Endothelial cell of hepatic sinusoid (primary cell): ENCODE measurements at regions not wholly inside any gene's neighbourhood (a gene's known extent, or its start where the extent isn't known, plus 50 kb on each side); places are given as distances from the start of the nearest gene placed in this dataset.

Experiments
- in situ Hi-C: cut with HindIII; loops from 2 replicates; pipeline ENCODE4 v1.10.0; 2017; ENCODE audit warnings: low sequenced_read_pairs

DNA sequence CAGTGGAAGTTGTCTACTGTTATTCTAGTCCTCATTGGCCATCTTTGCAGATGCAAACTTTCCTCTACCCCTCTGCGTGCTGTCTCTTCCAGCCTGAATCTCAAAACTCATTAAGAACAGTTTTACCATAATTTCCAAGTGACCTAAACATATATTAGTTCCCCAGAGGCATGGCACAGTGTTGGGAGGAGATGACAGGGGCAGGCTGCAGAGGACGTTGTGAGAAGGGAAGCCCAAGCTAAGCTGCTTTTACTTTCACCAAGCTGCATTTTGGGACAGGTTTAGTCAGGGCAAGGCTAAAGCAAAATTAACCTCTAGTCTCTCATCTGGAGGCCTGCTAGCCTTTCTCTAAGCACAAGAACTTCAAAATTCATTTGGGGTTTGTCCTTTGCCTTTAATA, 318.6 kb upstream of the SATB1 start:
- in situ Hi-C loops, result no loop called here

DNA sequence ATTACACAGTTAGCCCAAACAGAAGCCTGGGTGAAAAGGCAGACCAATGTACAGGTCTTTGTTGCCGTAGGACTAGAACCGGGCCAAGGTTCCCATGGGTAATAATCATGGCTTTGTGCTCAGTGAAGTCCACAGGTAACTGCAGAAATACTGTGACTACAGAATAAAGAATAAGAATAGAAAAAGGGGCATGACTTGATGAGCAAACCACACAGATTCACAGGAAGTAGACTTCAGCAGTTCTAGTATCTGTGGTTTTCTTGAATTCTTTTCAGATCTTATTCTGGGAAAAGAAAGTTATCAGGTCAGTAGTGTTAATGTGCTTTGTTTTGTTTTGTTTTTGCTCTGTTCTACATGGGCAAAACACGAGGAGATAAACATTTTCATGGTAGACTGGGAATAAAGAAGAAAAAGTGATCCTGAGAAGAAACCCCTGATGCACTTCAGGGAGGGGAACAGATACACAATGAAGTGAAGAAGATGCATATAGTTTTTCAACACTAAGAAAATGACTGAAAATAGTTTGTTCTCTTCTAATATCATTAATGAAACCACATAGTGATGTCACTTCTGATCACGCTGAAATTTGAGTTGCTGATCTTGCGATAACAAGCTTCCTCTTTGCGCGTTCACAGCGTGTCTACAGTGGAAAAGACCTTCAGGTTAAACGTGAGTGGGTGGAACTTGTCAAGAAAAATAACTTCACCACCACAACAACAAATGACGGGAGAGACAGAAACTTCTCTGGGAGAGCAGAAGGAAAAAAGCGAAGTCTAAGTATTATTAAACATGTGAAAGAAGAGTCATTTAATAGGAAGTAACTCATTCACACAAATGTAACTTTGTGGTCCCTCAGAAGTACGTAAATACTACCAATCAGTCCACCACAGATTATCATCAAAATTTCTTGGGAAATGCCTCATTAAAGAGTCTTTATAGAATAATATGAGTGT, 315.8 kb upstream of the SATB1 start:
- in situ Hi-C loops, result no loop called here

DNA sequence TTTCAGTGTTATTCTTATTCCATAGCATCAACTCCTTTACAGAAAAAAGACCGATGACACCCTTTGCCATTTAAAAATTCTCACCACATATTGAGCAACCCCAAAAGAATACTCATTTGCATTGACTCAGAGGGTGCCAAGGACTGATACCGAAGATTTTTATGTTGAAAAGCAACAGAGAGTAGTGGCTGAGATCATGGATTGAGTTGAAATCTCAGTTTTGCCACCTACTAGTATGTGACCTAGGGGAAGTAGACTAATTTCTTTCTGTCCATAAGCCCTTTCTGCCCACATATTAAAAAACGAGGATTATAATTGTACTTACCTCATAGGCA, 313.9 kb upstream of the SATB1 start:
- in situ Hi-C loops, result no loop called here

DNA sequence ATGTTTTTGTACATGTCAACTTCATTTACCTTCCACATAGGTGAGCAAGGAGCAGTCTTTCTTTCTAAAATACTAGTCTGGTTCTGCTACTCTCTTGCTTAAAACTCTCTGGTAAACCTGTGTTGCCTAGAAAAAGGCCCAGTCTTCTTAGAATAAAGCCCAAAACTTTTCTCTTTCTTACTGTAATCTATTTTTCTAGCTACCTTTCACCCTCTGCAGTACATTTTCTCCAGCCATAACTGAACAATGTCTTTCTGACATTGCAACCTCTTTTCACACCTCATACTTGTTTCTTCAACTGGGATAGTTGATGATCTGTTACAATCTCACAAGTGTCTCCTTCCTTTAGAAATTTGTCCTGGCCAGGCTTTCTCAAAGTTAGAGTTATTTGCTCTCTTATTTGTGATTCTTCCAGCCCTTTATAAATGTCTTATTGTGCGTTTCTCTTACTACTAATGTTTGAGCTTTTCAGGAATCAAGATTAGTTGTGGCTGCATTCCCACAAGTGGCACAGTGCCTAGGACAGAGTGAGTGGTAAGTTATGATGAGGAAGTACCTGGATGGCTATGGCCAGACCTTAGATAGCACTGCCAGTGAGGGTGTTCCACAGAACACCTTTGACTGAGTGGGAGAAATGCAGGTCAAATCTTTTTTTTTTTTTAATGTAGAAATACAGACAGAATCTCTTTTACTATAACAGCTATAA, 313.4 kb upstream of the SATB1 start:
- in situ Hi-C loops, result no loop called here

DNA sequence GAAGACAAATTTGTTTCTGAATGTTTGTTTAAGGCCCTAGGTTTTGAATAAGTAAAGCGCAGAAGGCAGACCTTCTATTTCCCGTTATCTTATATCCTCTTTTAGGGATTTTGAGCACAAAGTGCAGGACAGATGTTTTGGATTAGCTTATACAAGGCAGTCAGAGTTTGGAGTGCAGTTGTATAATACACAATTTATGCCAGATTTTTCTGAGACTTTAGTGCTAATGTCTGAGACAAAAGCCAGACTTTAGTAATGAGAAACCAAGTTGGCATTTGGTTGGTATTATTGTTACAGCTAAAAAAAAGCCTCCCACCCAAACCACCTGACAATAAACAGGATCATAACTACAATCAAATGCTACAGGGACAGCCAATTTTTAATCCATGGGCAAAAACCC, 309.9 kb upstream of the SATB1 start:
- in situ Hi-C loops, result no loop called here

DNA sequence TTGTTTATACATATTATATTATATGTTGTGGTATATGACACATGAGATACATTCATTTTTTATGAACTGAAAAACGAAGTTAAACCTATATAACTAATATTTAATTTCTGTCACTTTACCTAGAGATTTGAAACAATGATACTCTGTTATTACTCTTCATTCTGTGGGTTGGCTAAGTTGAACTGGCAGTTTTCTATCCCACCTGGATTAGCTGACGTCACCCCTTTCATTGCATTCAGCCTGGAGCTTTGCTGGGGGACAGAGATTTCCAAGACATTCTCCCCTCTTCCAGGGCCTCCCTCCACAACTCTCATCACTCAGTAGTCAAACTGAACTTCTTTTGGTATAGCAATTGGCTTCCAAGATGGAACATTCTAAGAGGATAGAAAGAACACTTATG, 309.2 kb upstream of the SATB1 start:
- in situ Hi-C loops, result no loop called here

DNA sequence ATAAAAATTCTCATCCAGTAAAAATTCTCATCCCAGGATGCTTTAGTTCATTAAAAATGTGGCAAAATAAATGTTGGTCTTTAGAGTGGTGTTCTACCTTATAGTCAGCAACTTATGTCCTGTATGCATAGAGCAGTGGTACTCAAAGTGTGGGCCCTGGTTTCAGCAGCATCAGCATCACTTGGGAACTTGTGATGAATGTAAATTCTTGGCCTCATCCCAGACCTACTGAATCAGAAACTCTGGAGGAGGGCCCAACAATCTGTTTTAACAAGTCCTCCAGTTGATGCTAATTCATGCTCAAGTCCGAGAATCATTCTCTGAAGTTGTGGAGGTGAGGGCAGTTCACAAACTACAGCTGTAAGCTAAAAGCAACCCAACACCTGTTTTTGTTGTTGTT, 307.3 kb upstream of the SATB1 start:
- in situ Hi-C loops, result no loop called here

DNA sequence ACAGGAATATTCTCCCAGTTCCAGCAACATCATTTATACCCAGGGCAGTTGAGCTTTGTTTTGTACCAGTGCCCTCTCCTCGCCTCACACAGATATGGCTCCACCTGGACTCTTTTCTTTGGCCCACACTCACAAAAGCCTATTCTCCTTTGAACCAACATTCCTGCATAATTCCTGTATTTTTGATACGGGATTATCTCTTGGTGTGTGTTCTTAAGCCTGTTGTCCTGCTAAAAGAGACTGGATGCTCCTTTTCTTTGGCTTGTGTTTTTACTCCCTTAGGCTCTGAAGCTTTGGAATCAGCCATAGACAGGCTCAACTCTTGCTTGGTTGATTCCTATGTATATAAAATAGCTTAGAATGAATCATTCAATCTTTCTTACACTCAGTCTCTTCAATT, 305.4 kb upstream of the SATB1 start:
- in situ Hi-C loops, result no loop called here

DNA sequence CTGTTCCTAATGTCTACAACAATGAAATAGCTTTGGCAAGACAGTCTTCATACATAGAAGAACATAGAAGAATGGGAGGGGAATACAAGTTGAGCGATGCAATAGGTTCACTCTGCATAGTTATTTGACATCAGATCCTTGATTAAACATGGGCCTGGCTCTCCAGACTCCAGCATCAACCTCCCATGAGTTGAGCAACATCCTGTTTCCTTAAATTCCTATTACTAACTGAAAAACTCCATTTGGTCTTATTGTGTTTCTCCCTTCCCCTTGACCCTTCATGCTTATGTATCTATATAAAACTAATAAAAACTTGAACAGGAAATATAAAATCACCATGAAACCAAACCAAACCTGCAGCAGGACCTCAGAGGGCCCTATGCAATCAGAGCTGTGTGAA, 304.5 kb upstream of the SATB1 start:
- in situ Hi-C loops, result no loop called here

DNA sequence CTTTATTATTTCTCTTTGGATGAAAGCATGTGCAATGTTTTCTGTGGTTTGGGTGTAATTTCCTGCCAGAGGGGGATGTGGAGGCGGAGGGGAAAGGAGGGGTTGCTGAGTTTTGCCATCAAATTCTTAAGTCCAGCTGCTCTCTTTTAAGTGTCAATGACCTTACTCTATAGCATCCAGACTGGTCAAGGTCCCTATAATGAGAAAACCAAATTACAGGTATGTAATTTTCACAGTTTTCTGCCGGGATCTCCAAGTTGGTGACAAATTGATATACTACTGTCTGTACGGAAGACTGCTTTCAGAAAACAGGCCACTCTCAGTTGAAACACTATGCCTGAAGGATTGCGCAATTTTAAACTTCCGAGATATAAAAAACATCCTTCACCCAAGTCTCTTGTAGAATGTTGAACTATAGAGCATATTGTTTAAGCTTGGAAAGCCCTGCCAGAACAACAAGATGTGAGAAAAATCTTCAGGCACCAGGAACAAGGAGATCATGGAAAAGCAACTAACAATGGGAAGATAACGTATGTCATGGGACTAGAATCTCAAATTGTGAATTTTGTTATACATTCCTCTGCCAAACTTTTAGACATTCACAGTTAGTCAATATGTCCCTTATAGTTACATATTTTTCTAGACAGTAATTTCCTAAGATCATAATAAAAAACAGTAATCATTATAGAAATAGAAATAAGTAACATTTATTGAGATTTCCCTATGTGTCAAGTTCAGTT, 300.7 kb upstream of the SATB1 start:
- in situ Hi-C loops, result no loop called here

DNA sequence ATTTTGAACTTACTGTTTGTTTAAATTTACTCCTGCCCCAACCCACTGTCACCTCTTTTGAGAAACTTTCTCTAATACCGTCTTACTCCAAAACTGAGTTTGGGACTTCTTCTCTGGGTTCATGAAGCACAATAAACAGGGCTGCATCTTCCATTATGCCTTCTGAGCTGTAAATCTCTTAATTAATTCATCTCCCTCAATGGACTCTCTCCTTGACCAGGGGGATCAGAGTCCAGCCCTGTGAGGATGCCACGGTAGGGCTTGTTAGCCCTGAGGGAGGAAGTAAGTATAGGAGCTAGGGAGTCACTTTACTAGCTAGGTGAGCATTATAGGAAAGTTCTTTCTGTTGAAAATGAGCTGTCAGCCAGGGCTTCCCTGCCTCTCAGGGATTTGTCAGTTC, 299.3 kb upstream of the SATB1 start:
- in situ Hi-C loops, result no loop called here

DNA sequence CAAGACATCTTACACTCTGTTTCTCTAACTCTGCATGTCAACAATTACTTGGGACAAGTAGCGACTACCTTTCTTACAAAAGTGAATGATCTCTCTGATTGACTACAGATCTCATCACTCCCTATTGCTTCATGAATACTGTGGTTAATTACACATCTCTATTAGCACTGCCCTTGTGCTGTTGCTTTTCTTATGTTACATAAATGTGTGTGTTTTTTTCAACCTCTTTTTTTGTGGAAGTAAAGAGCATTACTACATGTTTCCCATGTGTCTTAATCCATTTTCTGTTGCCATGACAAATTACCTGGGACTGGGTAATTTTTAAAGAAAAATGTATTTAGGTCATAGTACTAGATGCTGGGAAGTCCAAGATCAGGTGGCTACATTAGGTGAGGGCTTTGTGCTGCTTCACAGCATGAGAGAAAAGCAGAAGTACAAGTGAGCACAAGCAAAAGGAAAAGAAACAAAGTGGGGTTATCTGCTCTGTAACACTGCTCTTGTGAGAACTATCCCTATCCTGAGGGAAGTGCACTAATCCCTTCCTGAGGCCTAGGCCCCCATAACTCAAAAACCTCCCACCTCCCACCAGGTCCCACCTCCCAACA, 298.2 kb upstream of the SATB1 start:
- in situ Hi-C loops, result no loop called here

DNA sequence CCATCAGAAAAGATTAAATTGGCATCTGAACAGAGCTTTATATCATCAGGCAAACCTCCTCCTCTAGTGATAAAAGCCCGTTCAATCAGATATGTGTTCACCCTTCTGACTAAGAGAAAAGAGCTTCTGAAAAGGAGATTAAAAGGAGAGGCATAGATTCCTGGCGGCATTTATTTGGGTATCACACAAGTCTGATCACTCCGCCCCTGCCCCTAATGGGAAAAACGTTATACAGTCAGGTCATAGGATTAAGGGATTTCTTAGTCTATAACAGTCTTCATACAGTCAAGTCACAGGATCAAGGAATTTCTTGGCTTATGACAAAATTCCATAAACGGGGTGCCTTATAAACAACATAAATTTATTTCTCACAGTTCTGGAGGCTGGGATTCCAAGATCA, 295.4 kb upstream of the SATB1 start:
- in situ Hi-C loops, result no loop called here

DNA sequence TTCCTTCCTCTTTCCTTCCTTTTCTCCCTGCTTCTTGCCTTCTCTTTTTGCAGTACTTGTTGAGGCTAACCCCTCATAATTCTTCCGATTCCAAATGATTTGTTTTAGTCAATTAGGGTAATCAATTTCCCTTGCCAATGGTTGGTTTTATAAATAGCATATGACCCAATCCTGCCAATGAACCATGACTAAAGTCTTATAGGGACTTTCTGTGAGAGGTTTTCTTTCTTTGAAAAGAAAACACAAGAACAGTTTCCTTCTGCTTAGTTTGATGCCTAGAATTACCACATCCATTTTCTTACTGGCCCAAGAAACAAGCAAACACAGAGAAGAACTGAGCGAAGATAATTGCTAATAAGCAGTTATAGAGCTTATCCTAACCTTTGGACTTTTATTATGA, 292.5 kb upstream of the SATB1 start:
- in situ Hi-C loops, result no loop called here

DNA sequence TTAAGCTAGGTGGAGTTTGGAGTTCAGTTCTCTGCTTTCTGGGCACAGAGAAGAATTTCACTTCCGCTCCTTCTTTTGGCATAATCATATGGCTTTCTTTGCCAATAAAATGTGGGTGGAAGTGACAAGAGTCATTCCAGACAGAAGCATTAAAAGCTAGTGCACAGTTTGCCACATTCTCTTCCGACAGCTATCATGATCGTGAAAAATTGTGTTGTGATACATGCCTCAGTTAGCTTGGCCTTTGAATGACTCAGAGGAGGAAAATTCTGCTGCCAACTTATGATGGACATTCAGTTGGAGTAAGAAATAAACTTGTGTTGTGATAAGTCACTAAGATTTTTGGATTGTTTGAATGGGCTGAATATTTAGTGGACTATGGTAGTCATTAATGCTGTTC, 291.7 kb upstream of the SATB1 start:
- in situ Hi-C loops, result no loop called here

DNA sequence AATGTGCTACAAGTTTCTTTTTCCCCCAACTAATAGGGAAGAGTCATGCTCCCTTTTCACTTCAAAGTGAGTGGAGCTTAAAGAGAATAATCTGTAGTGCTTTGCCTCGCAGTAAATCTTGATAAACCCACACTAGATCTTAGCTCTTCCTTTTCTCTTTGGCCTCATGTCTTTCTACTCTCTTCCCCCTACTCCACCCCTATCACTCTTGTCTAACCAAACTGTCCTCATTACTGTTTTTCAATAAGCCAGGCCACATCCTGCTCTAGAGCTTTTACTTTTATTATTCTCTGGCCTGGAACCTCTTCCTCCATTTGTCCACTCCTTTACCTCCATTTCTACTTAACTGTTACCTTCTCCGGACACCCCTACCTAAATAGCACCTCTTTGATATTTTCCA, 291.0 kb upstream of the SATB1 start:
- in situ Hi-C loops, result no loop called here

DNA sequence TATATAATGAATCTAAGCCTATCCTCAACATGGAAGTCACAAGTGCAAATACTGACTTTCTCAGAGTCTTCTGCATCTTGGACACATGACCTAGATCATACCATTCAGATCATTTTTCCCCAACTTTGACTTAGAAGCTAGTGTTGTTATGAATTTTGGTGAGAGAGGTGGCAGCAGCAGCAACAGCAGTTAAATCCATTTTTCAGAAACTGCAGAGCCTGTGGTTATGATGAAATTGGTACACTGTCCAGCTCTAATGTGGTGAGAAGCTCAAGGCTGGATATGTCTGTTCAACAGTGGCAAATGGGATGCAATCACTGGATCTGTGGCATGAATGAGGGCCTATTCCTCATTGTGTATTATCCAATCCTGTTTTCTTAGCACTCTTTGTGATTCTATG, 290.1 kb upstream of the SATB1 start:
- in situ Hi-C loops, result no loop called here

DNA sequence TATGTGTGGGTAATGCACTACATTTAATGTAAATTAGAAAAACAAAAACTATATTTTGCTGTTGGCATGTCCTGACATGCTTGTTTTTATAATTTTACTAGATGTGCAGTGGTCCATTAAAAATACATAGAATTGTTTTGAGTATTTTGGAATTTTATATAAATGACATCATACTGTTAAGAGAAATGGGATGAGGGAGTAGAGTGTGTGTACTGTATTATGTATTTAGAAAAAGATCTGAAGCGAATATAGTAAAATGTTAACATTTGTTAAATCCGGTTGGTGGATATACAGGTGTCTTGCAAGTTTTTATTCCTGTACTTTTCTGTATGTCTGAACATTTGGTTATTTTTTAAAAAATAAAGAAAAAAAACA, 288.4 kb upstream of the SATB1 start:
- in situ Hi-C loops, result no loop called here

DNA sequence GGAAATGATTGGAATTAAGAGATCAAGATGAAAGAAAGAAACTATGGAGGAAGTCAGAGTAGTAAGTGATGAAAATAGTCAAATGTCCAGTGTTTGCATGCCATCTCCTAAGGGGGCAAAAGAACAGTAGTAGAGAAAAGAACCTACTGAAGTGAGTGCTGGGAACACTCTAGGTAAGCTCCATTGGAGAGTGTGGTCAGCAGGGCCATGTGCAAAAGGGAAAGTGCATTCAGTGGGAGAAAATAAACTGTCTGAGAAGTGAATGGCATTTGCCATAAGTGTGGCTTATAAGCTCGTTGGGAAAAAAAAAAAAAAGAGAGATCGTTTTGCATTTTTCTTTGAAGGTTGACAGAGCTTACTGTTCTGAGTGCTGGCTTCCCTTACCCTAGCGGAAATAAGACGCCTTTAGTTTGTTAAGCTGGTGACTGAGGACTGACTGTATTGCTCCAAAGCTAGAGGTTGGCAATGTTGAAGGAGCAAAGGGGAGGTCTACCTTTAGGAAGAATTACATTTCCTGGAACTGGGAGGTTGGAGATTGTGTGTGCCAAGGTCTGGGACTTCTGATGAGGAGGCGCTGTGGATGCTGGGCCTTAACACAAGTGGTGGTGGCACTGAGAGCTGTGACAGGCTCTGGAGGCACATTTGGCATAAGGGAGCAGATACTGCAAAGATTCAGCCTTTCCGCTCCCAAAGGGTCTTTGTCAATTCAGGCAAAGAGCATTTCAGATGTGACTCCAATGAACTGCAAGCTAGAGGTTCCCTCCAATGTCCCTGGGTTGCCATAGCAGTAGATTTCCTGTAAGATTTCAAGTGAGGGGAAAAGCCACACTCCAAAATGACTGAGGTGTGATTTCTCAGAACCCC, 287.8 kb upstream of the SATB1 start:
- in situ Hi-C loops, result no loop called here

DNA sequence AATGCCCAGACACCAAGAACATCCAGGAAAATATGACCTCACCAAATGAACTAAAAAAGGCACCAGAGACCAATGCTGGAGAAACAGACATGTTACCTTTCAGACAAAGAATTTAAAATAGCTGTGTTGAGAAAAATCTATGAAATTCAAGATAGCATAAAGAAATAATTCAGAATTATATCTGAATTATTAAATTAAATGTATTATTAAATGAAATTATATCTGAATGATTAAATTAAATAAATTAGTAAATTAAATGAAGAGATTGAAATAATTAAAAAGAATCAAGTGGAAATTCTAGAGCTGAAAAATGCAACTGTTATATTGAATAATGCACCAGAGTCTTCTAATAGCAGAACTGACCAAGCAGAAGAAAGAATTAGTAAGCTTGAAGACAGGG, 279.2 kb upstream of the SATB1 start:
- in situ Hi-C loops, result no loop called here

DNA sequence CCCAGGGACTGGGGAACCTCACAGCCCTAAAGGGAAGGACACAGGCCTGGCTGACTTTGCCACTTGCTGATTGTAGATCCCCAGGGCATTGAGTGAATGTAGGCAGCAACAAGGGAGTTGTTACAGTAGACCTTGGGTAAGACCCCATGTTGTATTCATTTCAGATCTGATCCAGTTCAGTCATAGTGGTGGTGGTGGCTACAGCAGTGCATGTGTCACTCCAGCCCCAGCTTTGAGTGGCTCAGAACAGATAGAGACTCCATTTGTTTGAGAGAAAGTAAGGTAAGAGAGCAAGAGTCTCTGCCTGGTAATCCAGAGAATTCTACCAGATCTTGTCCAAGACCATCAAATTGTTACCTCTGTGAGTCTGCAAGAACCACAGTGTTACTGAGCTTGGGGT, 278.7 kb upstream of the SATB1 start:
- in situ Hi-C loops, result no loop called here
